HG03469 (cell line): ENCODE measurements at regions not wholly inside any gene's neighbourhood (a gene's known extent, or its start where the extent isn't known, plus 50 kb on each side); places are given as distances from the start of the nearest gene placed in this dataset.

ENCODE experiments used
- ATAC-seq: cut with Tn5 transposase; IDR thresholded peaks from one replicate; pipeline ENCODE4 v1.9.1; 2021; ENCODE audit warnings: mild to moderate bottlenecking, moderate library complexity, moderate number of reproducible peaks; ENCODE audit not compliant: unreplicated experiment

GRCh38 chr2:128754246-128754724, 435.6 kb upstream of the HS6ST1 start:
- ATAC-seq, result peak; percentile 97

GRCh38 chr2:128755695-128756364, 437.2 kb upstream of the HS6ST1 start:
- ATAC-seq, result no peak

GRCh38 chr2:128756365-128756717, 437.7 kb upstream of the HS6ST1 start:
- ATAC-seq, result no peak

GRCh38 chr2:128765811-128766210, 447.1 kb upstream of the HS6ST1 start:
- no peak for ATAC-seq

GRCh38 chr2:128768041-128768440, 449.4 kb upstream of the HS6ST1 start:
- ATAC-seq, result no peak

GRCh38 chr2:128769457-128770142, 450.9 kb upstream of the HS6ST1 start:
- no peak for ATAC-seq

- ATAC-seq, result no peak
Observed at GRCh38 chr2:128770143-128771085, 451.7 kb upstream of the HS6ST1 start.

GRCh38 chr2:128771401-128771800, 452.7 kb upstream of the HS6ST1 start:
- no peak for ATAC-seq

GRCh38 chr2:128772671-128773070, 454.0 kb upstream of the HS6ST1 start:
- no peak for ATAC-seq

GRCh38 chr2:128773641-128774319, 455.1 kb upstream of the HS6ST1 start:
- no peak for ATAC-seq

GRCh38 chr2:128774320-128775216, 455.9 kb upstream of the HS6ST1 start:
- ATAC-seq, result no peak

GRCh38 chr2:128775217-128775913, 456.7 kb upstream of the HS6ST1 start:
- ATAC-seq, result no peak

- no peak for ATAC-seq
Observed at GRCh38 chr2:128775914-128776285, 457.2 kb upstream of the HS6ST1 start.

GRCh38 chr2:128776461-128777195, 458.0 kb upstream of the HS6ST1 start:
- ATAC-seq, result no peak

- no peak for ATAC-seq
Observed at GRCh38 chr2:128777196-128778035, 458.7 kb upstream of the HS6ST1 start.

- no peak for ATAC-seq
Observed at GRCh38 chr2:128778843-128779242, 460.2 kb upstream of the HS6ST1 start.

GRCh38 chr2:128779301-128780095, 460.8 kb upstream of the HS6ST1 start:
- ATAC-seq, result no peak
